HEK293 (cell line): ENCODE measurements at regions not wholly inside any gene's neighbourhood (a gene's known extent, or its start where the extent isn't known, plus 50 kb on each side); places are given as distances from the start of the nearest gene placed in this dataset.

Source experiments
- CTCF ChIA-PET: fragments of 350-600 bp; formaldehyde crosslinking; extraction: SDS; loops from one replicate; lab custom pipeline; 2021; ENCODE audit warnings: antibody characterized with exemption; lab: Yijun Ruan, JAX
- POLR2A ChIA-PET: fragments of 300-600 bp; formaldehyde crosslinking; extraction: SDS; loops from one replicate; lab custom pipeline; 2020; ENCODE audit warnings: antibody characterized with exemption, inconsistent platforms; lab: Yijun Ruan, JAX
- H3K27ac ChIP-seq: fragments of 200-500 bp; sonication (Bioruptor generic); 2 replicates; pipeline ENCODE4 v1.5.1; 2014; ENCODE audit warnings: low read depth, low read length, control low read depth, inconsistent platforms; ENCODE audit errors: extremely low read depth
- H3K36me3 ChIP-seq, 2 experiments: fragments of 200-500 bp in 1 of 2; sonication (Bioruptor generic) in 1 of 2; 1 replicate in 1 of 2; 2 replicates in 1 of 2; pipeline ENCODE4 v1.5.1; 2014 to 2017; ENCODE audit warnings: inconsistent platforms in 2 of 2, low read length in 2 of 2; ENCODE audit not compliant: control insufficient read depth in 2 of 2, insufficient read depth in 1 of 2
- H3K4me1 ChIP-seq: fragments of 200-500 bp; sonication (Bioruptor generic); 2 replicates; pipeline ENCODE4 v1.5.1; 2014; ENCODE audit warnings: mild to moderate bottlenecking, low read length, inconsistent platforms; ENCODE audit not compliant: control insufficient read depth, insufficient read depth
- H3K4me3 ChIP-seq: 2 replicates; pipeline ENCODE4 v1.5.1; 2011; ENCODE audit warnings: low read depth, mild to moderate bottlenecking, control low read depth, low read length, moderate library complexity
- H3K9me3 ChIP-seq: fragments of 200-500 bp; sonication (Bioruptor generic); 2 replicates; pipeline ENCODE4 v1.5.1; 2014; ENCODE audit warnings: low read depth, low read length, inconsistent platforms; ENCODE audit not compliant: control insufficient read depth, insufficient read depth
- BCL11B ChIP-seq: fragments of 450-650 bp; formaldehyde crosslinking; IDR thresholded peaks from 2 replicates; pipeline ENCODE4 v1.5.1; 2016; ENCODE audit warnings: low read depth, missing biosample characterization, missing genetic modification characterization
- GLI2 ChIP-seq: fragments of 450-650 bp; formaldehyde crosslinking; IDR thresholded peaks from 2 replicates; pipeline ENCODE4; 2017; ENCODE audit warnings: missing biosample characterization, missing genetic modification characterization, low read depth, borderline replicate concordance
- KLF8 ChIP-seq: fragments of 450-650 bp; formaldehyde crosslinking; IDR thresholded peaks from 2 replicates; pipeline ENCODE4 v1.5.1; 2016; ENCODE audit warnings: missing biosample characterization, missing genetic modification characterization
- OVOL3 ChIP-seq: fragments of 450-650 bp; formaldehyde crosslinking; IDR thresholded peaks from 2 replicates; pipeline ENCODE4 v1.5.1; 2016; ENCODE audit warnings: missing biosample characterization, missing genetic modification characterization
- RBAK ChIP-seq: fragments of 450-650 bp; formaldehyde crosslinking; IDR thresholded peaks from 2 replicates; pipeline ENCODE4 v1.5.1; 2016; ENCODE audit warnings: missing biosample characterization, missing genetic modification characterization
- SP2 ChIP-seq: fragments of 450-650 bp; formaldehyde crosslinking; IDR thresholded peaks from 2 replicates; pipeline ENCODE4 v1.5.1; 2016; ENCODE audit warnings: missing biosample characterization, missing genetic modification characterization
- TCF7L2 ChIP-seq: IDR thresholded peaks from 2 replicates; pipeline ENCODE4 v1.6.1; 2011; ENCODE audit warnings: low read depth, mild to moderate bottlenecking, inconsistent platforms, low read length, moderate library complexity, borderline replicate concordance
- YY1 ChIP-seq: fragments of 450-650 bp; formaldehyde crosslinking; IDR thresholded peaks from 2 replicates; pipeline ENCODE4 v1.5.1; 2018; ENCODE audit warnings: missing biosample characterization, missing genetic modification characterization
- ZEB2 ChIP-seq: fragments of 450-650 bp; formaldehyde crosslinking; IDR thresholded peaks from 2 replicates; pipeline ENCODE4 v1.5.1; 2016; ENCODE audit warnings: missing biosample characterization, missing genetic modification characterization
- ZFP3 ChIP-seq: fragments of 450-650 bp; formaldehyde crosslinking; IDR thresholded peaks from 2 replicates; pipeline ENCODE4 v1.5.1; 2016; ENCODE audit warnings: low read depth, missing biosample characterization, missing genetic modification characterization
- ZNF302 ChIP-seq: fragments of 450-650 bp; formaldehyde crosslinking; IDR thresholded peaks from 2 replicates; pipeline ENCODE4 v1.5.1; 2016; ENCODE audit warnings: missing biosample characterization, missing genetic modification characterization, low read depth
- ZNF341 ChIP-seq: fragments of 450-650 bp; formaldehyde crosslinking; IDR thresholded peaks from 2 replicates; pipeline ENCODE4; 2016; ENCODE audit warnings: low read depth, missing biosample characterization, missing genetic modification characterization
- ZNF391 ChIP-seq: fragments of 450-650 bp; formaldehyde crosslinking; IDR thresholded peaks from 2 replicates; pipeline ENCODE4 v1.5.1; 2016; ENCODE audit warnings: low read depth, missing biosample characterization, missing genetic modification characterization, borderline replicate concordance
- ZNF48 ChIP-seq: fragments of 450-650 bp; formaldehyde crosslinking; IDR thresholded peaks from 2 replicates; pipeline ENCODE4 v1.5.1; 2016; ENCODE audit warnings: missing biosample characterization, missing genetic modification characterization
- ZNF701 ChIP-seq: fragments of 450-650 bp; formaldehyde crosslinking; IDR thresholded peaks from 2 replicates; pipeline ENCODE4 v1.5.1; 2016; ENCODE audit warnings: missing biosample characterization, missing genetic modification characterization
- ZNF707 ChIP-seq: fragments of 450-650 bp; formaldehyde crosslinking; IDR thresholded peaks from 2 replicates; pipeline ENCODE4 v1.5.1; 2016; ENCODE audit warnings: missing biosample characterization, missing genetic modification characterization
- ZNF776 ChIP-seq: fragments of 450-650 bp; formaldehyde crosslinking; IDR thresholded peaks from 2 replicates; pipeline ENCODE4 v1.5.0; 2017; ENCODE audit warnings: missing biosample characterization, missing genetic modification characterization, borderline replicate concordance
- ZNF785 ChIP-seq: fragments of 450-650 bp; formaldehyde crosslinking; IDR thresholded peaks from 2 replicates; pipeline ENCODE4 v1.5.1; 2016; ENCODE audit warnings: missing biosample characterization, missing genetic modification characterization
- ZXDB ChIP-seq: fragments of 450-650 bp; formaldehyde crosslinking; IDR thresholded peaks from 2 replicates; pipeline ENCODE4 v1.5.1; 2016; ENCODE audit warnings: missing biosample characterization, missing genetic modification characterization
- TF ChIP-seq, protein P1 (sequence below): fragments of 450-650 bp; formaldehyde crosslinking; IDR thresholded peaks from 2 replicates; pipeline ENCODE4 v1.5.1; 2016; ENCODE audit warnings: missing biosample characterization, missing genetic modification characterization
- TF ChIP-seq, protein P2 (sequence below): fragments of 450-650 bp; formaldehyde crosslinking; IDR thresholded peaks from 2 replicates; pipeline ENCODE4 v1.5.0; 2017; ENCODE audit warnings: missing biosample characterization, missing genetic modification characterization, borderline replicate concordance

DNA sequence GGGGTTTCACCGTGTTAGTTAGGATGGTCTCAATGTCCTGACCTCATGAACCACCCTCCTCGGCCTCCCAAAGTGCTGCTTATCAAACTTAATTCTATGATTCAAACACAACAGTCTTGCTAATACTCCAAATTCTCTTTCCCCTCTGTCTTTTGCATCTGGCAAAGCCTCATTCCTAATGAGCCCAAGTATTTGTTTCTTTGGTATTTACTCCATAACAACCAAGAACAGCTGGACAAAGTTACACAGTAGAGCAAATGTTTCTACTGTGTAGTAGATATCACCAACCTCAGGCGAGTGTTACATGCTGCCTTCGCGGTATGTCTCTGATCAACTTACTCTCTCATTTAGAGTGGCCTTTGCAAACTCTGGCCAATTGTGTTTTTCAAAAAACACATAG is 195.8 kb upstream of the KCNN2 start (continued):
- no peak for TF ChIP-seq TCF7L2

DNA sequence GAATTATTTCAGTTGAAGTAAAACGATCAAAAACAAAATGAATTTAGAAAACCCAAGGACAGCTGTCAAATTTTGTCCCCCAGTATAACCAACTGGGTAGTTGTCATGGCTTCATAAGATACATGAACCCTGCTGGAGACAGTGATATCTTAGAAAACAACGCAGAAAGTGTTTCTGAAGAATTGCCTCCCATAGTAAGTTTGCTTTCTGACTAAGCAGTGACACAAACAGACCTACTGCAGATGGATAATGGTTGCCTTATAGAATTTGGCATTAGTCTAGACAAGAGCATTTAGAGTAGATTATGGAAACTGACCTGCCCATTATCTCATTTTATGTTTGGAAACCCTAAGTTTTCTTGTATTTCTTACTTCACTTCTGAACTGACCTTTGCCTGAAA is 187.7 kb upstream of the KCNN2 start:
- Histone ChIP-seq H3K36me3 (no peaks in the 10 kb centered on the region), H3K27ac (no peak overlapping the region), H3K4me1 (no peaks in the 10 kb centered on the region), H3K9me3 (no peaks in the 10 kb centered on the region), H3K4me3 (no peak overlapping the region)
- TF ChIP-seq ZFP3 (tag by site-specific recombination) (no peak), ZXDB (no peak), KLF8 (tag by site-specific recombination) (no peak), ZNF391 (tag by site-specific recombination) (no peak), ZNF785 (tag by site-specific recombination) (no peak), ZNF48 (tag by site-specific recombination) (no peak), ZNF341 (tag by site-specific recombination) (no peak), RBAK (tag by site-specific recombination) (no peak), ZEB2 (tag by site-specific recombination) (no peak), ZNF707 (tag by site-specific recombination) (no peak), BCL11B (no peak), YY1 (tag by site-specific recombination) (no peak), ZNF776 (tag by site-specific recombination) (no peak), SP2 (tag by site-specific recombination) (no peak), OVOL3 (tag by site-specific recombination) (no peak), GLI2 (tag by site-specific recombination) (no peak), ZNF302 (no peak)
- TF ChIP-seq, protein P1, sequence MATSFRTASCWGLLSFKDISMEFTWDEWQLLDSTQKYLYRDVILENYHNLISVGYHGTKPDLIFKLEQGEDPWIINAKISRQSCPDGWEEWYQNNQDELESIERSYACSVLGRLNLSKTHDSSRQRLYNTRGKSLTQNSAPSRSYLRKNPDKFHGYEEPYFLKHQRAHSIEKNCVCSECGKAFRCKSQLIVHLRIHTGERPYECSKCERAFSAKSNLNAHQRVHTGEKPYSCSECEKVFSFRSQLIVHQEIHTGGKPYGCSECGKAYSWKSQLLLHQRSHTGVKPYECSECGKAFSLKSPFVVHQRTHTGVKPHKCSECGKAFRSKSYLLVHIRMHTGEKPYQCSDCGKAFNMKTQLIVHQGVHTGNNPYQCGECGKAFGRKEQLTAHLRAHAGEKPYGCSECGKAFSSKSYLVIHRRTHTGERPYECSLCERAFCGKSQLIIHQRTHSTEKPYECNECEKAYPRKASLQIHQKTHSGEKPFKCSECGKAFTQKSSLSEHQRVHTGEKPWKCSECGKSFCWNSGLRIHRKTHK (tag by site-specific recombination), result no peak
- TF ChIP-seq, protein P2, sequence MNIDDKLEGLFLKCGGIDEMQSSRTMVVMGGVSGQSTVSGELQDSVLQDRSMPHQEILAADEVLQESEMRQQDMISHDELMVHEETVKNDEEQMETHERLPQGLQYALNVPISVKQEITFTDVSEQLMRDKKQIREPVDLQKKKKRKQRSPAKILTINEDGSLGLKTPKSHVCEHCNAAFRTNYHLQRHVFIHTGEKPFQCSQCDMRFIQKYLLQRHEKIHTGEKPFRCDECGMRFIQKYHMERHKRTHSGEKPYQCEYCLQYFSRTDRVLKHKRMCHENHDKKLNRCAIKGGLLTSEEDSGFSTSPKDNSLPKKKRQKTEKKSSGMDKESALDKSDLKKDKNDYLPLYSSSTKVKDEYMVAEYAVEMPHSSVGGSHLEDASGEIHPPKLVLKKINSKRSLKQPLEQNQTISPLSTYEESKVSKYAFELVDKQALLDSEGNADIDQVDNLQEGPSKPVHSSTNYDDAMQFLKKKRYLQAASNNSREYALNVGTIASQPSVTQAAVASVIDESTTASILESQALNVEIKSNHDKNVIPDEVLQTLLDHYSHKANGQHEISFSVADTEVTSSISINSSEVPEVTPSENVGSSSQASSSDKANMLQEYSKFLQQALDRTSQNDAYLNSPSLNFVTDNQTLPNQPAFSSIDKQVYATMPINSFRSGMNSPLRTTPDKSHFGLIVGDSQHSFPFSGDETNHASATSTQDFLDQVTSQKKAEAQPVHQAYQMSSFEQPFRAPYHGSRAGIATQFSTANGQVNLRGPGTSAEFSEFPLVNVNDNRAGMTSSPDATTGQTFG (tag by site-specific recombination), result no peak
- CTCF ChIA-PET, result no interaction called here
- POLR2A ChIA-PET, result no interaction called here

DNA sequence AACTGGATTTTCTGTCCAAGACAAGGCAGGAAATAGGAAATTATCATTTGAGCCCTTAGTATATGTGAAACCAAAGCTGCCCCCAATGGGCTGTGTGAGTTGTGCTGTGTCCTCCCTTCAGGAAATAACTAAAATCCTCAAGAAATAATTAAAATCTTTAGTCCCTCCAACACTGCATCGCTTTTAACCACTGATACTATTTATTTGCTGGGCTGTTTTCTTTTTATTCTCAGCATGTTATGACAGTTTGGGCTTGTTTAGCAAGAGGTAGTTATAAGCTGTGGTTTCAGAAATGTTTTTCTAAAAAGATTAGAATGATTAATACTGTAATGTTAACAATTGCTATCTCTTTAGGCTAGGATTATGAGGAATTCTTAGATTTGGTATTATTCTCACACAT is 187.0 kb upstream of the KCNN2 start:
- no peak overlapping the region for H3K4me3 ChIP-seq
- H3K4me1 ChIP-seq, result no peaks in the 10 kb centered on the region
- no peak for TF ChIP-seq ZNF701 (tag by site-specific recombination)
- TF ChIP-seq, all 188 proteins: peak for 0
- Histone ChIP-seq H3K27ac (no peak overlapping the region), H3K36me3 (no peaks in the 10 kb centered on the region), H3K9me3 (no peaks in the 10 kb centered on the region)
- CTCF ChIA-PET, result no interaction called here
- POLR2A ChIA-PET, result no interaction called here
